T-helper 22 cell (primary cell): ENCODE measurements at regions not wholly inside any gene's neighbourhood (a gene's known extent, or its start where the extent isn't known, plus 50 kb on each side); places are given as distances from the start of the nearest gene placed in this dataset.

Source experiments
- DNase-seq: peaks from one replicate; pipeline ENCODE4 v3.0.0-alpha.2; 2020; ENCODE audit warnings: low read depth

GRCh38 chr12:91441993-91442952, 259.7 kb upstream of the DCN start:
- no peak for DNase-seq

DNA sequence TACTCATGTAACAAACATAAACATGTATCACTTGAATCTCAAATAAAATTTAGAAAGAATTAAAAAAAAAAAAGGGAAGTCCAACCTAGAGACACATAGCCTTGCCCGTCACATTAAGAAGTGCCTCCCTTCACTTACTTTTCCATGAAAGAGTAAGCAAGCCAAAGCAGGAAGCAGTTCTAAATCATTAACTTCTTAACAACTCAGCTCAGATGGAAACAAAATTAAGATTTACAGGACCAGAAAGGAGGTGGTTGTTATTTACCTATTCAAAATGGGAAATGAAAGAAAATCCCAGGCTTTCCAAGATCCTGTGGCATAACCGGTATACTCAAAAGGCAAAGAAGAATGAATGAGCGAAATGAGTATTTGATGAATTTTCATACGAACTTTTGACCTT, 258.6 kb upstream of the DCN start:
- no peak for DNase-seq

DNA sequence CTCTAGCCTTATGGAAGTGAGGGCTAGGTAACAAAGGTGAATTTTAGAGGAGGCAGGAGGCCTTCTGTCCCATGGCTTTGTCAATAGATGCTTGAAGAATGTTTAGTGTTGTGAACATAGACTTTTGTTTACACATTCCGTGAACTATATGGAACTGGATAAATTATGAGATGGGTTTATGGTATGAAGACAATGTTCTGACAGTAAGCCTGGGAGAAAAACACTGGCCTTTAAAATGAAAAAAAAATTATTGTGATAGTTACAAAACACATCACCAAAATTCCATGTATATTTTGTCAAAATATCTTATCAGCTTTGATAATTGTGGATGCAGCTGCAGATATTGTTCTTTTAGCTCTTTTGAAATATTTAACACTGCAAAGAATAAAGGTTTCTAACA, 251.5 kb upstream of the DCN start:
- DNase-seq = no peak

DNA sequence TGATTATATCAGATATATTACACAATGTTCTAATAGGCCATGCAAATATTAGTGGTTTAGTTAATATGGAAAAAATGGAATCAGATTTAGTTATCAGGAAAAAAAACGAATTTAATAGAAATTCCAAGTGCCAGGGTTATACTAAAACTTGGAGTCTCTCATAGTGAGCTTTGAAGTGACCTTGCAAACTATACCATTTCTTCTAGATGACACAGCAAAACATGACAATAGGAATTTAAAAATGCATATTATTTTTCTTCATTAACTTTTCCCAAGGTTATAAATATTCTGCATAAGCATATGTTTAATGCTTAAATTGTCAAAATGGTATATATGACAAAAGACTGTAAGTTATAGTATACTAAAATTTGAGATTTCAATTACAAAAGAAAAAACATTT, 250.1 kb upstream of the DCN start:
- DNase-seq = no peak

DNA sequence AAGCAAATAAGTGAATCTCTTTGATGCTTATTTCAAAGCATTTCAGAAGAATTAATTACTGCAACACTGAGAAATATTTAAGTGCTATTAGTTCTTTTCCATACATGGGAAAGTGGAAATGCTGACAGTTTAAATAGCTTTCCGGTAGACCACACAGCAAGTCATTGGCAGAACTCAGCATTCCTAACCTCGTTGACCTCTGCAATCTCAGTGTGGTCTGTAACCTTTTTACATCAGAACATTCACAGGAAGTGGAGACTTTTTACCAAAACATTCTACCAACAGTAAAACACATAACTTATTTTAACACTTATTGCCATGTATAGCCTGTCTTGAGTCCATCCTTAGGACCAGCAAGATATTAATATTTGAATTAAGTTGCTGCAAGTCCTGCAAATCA, 249.5 kb upstream of the DCN start:
- no peak for DNase-seq

- no peak for DNase-seq
These were observed 241.9 kb upstream of the DCN start for GRCh38 chr12:91424506-91424905.

- no peak for DNase-seq
These were observed 241.1 kb upstream of the DCN start for GRCh38 chr12:91423693-91424050.

DNA sequence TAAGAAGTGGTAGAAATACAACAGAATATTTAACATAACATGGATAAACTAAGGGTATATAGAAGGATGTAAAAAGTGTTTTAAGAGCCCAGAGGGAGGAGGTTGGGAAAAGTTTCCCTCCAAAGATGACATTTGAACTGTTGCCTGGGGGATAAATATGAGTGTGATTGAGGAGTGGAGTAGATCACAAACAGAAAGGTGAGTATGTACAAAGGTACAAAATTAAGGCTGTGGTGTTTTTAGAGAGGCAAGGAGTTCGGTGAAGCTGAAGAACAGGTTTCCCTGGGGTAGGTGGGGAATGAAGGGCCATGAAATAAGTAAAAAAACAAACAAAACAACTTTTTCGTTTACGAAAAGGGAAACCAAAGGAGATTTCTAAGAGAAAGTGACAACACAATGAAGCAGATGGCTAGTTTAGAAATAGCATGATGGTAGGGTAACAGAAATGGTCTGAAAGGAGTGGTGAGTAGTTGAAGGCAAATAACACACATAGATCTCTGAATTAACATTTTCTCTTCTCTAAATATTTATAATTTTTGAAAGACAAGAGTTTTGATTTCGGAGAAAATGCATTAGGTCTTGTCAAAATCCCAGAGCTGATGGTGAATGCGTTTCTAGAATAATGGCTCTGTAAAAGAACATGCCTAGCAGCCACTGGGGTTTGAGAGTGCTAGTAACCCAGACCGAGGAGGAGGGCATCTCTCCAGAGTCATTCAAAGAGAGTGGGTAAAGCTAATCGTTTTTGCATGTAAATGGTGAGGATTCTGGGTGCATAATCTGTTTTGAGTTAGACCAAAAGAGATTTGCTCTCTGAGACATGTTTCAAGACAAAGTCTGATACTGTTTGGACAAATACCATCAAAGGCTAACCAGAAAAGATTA, 240.4 kb upstream of the DCN start:
- DNase-seq = no peak

DNA sequence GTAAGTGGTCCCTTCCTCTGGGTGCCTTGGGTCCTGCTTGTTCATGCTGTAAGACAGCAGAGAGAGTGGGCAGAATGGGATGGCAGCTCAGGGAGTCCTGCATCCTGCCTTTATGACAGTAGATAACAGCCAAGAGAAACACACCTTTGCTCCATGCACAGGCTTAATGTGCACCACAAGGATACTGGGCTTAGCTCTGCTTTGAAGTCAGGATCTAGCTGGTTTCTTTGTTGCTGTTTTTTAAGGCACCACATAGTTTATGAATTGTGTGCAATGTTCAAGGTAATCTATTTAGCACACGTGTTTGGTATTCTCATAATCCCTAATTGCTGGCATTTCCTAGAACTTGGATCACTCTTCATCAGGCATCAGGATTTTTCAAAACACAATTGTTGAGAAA, 239.5 kb upstream of the DCN start:
- no peak for DNase-seq

- DNase-seq = no peak
These were observed 237.2 kb upstream of the DCN start for GRCh38 chr12:91419809-91420208.

- no peak for DNase-seq
These were observed 235.8 kb upstream of the DCN start for GRCh38 chr12:91418221-91419090.

DNA sequence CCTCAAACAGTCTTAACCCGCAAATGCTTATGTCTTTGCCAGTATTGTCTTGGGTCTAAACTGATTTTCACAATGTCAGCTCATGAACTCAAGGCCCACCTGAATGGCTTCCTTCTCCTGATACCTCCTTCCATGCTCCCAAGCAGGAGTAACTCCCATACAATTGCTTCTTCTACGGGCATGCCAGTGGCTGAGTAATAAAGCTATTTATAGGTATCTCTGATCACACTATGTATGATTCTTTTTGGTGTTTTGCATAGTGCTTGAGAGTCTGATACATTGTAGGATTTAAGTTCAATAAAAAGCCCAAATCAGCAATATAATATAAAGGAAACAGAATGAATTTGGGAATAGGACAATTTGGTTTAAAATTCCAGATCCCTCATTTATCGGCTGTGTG, 235.0 kb upstream of the DCN start:
- no peak for DNase-seq

DNA sequence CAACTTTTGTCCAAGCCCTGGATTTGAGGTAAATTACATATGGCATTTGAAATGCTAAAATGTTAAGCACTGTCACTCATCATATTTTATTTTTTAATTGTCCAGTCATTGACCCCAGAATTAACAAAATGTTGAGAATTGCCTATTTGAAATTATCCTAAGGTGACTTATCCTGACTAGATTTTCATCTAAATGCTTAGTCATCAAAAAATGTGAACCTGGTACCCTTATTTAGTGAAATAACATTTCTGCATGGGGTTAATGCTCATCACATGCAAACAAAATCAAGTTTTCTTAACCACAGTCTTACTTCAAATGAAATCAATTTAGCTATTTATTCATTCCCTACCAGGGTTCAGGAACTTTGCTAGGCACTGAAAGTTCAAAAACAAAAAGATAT, 232.0 kb upstream of the DCN start:
- DNase-seq = no peak

DNA sequence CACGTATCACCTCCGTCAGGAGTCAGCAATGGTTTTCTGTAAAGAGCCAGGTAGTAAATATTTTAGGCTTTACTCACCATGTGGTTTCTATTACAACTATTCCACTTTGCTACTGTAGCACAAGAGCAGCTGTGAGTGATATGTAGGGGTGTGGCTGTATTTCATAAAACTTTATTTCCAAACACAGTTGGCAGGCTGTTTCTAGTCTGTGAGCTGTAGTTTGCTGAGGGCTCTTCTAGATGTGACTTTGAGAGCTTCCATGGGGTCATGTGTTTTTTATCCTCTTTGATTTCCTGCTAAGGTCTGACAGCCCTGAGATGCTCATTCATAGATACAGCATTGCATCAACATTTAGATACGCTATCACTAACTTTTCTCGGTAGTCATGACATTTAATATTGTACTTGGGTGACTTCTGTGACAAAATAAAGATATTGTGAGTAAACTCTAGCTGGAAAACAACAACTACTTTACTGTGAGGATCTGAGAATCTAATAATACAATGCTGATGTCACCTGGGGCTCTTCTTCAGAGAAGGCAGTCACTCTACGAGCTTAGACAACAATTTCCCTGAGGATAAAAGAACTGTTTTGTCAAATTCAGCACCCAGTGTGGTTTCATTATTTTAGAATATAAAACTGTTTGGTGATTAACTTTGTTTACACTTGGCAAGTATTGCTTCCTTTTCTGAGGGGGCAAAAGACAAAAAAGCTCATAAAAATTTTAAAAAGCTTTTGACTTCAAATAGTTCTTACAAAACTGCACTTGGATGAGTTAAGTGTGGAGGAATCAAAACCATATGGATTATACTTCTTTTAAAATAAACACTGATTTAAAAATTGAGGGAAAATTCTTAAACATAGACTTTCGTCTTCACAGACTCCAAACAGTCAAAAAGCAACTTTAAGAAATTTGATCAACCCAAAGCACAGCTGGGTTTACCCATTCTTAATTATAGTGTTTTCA, 231.2 kb upstream of the DCN start:
- no peak for DNase-seq

DNA sequence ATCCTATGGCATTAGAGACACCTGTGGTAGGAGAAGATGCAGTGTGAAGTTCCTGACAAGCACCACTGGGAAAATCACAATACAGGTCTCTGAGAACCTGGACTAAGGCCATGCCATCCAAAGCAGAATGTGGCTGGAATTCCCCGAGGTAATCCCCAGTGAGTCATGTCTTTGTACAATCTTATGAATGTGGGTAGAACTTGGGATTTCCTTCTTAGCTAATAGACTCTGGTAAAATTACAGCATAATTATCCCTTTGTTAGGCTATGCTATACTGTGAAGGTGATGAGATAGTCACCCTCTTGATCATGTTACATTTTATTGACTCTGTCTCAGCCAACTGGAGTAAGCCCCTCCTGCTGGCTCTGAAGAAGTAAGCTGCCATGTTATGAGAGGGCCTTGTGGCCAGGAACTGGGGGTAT, 224.3 kb upstream of the DCN start:
- DNase-seq = no peak

DNA sequence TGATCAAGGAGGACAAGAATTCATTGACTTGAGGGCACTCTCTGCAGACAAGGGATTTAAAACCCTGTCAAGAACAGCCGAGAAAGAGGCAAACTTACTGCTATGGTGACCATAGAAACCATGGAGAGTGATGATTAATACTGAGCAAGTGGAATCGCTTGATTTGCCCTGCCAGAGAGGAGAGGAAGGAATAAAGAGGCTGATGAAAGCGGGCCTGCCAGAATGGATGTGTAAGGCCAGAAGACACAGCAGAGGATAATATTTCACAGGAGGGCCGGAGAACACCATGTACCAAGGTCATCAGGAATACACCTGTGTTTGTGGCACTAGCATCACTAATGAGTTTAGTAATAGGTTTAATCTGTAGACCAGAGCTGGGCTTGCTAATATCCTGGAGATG, 221.8 kb upstream of the DCN start:
- DNase-seq = no peak

DNA sequence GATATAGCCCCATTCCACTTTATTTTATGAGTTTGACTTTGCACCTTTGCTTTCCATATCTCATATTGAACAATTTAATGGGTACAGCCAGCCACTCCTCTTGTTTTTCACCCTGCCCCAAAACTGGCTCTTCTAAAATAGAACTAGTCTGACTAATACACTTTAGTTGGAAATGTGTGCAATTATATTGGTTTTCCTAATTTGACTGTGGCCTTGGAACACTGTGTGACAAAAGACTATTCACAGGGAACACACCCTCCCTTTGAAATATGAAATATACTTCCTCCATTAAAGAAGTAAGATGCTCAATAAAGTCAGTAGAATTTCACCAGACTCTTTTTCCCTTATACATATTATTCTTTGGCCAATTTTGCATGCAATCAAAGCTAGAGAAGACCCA, 218.6 kb upstream of the DCN start:
- DNase-seq = no peak

DNA sequence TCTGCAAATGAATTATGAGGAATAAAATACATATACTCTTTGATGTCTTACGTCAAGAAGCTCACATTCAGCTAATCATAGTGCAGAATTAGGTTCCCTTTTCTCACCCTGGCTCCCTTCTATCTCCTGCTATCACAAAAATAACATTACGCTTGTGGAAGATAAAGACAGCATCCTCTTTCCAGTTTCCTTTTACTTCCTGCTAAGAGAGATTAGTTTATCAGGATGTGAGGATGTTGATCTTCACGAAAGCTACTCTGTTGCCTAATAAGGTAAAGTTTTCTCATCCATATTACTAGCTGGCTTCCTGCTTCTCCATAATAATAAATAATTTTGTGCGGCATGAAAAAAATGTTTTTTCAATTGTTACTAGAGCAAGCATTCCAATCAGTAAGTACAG, 217.7 kb upstream of the DCN start:
- DNase-seq = no peak

DNA sequence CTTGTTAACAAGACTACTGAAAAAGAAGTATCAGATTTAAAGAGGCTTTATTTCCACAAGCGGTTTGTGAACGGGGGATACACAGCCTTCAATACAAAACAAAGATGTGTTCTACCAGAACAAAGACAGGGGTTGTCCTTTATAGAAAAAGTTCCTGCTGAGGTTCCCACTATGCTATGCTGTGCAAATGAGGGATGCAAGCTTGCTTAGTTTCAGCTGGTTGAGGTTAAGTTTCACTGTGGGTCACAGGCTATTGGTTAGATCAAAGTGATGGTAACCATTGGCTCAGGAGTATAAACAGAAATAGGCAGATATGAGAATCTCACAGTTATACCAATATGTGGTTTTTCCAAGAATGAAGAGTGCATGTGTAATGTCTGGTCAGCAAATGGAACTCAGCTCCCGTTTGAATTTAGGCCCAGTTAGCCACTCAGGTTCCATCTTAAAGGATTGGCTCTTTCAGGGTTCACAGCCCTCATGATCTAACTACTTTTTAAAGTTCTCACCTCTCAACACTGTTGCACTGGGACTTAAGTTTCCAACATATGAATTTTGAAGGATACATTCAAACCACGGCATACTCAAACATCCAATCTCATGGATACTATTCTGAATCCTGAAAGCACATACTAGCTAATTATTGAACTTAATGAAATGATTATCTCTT, 215.4 kb upstream of the DCN start:
- DNase-seq = no peak

DNA sequence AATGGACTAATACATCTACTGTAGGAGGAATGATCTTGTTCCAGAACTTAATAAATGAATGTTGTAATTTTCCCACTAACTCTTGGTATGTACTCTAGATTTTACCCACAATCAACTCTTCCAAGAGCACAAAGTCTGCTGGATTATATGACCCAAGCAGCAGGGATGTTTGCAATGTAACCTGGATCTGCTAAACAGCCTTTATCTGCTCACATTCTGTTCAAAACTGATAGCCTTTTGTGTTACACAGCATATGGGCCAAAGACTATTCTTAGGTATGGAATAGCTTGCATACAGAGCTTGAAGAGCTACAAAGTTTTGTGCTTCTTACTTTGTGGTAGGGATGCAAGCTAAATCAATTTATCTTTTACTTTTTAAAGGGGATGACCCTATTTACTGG, 213.7 kb upstream of the DCN start:
- DNase-seq = no peak
